Embryonic facial prominence (tissue), 1 donor: ENCODE measurements at regions not wholly inside any gene's neighbourhood (a gene's known extent, or its start where the extent isn't known, plus 50 kb on each side); places are given as distances from the start of the nearest gene placed in this dataset.
A peak's percentile ranks its signal among the peaks of the same experiment; 100 is the strongest.
"Not testable (repeated sequence)": the region's sequence is repeated elsewhere in the genome, so short reads cannot be mapped to it uniquely, and the experiment has no call there.

Experiments used
- DNase-seq: peaks from one replicate; pipeline ENCODE4 v3.0.0-alpha.2; 2016; ENCODE audit errors: extremely low spot score

- DNase-seq, result no peak
Observed at GRCh38 chr4:52372747-52373146, 286.4 kb downstream of the USP46 start.

- no peak for DNase-seq
Observed at GRCh38 chr4:52373650-52374049, 285.5 kb downstream of the USP46 start.

GRCh38 chr4:52374877-52375276 lies 284.2 kb downstream of the USP46 start:
- no peak for DNase-seq

- peak; percentile 79 for DNase-seq
Observed at GRCh38 chr4:52376132-52376704, 282.9 kb downstream of the USP46 start.

DNA sequence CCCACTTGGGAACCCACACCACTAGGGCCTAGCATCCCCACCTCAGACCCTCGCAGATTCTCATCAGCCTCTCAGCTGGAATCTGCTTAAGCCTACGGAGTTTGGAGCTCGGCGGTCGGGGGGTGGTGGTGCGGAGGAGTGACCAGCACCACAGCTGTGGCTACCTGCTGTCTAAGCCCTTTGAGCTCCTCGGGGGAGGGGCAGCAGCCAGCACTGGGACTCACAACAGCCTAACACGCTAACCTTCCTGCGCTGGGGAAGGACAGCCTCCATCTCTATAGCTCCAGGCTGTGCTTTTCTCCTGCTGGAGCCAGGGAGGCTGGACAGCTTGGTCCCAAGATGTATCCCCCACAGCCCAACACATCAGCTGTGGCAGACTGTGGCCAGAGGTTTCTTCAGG lies 281.5 kb downstream of the USP46 start:
- DNase-seq, result no peak

DNA sequence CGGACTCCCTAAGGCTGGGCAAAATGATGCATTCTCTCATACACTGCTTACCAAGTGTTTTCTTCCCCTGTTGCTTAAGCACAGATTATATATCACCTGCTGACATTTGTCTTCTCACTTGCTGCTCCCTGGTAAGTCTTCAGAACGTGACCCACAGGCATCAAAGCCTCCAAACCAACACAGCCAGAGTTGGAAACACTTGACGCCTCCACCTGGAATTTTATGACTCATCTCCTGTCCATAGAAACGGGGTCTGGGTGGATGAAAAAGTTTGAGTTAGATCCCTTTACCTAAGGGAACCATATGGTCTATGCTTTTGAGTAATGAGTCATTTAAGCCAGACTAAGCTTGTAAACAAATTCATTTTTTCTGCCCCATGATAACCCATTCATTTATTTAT lies 251.6 kb downstream of the USP46 start:
- no peak for DNase-seq

DNA sequence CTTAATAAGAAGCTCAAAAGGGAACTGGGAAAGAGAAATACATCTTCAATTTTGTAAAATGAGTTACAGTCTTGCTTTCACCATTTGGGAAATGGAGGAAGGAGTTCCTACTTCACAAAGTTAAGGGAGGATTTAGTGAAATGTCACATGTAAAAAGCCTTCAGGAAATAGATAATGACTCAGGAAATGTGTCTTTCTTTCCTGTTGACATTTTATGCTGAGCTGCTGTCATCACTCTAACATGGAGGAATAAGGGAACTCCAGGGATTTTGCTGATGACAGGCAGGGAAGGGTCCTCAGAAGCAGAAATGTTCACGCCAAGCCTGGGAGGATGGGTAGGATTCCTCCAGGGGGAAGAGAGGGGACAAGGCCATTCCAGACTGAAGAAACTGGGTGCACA lies 251.1 kb downstream of the USP46 start:
- no peak for DNase-seq

DNA sequence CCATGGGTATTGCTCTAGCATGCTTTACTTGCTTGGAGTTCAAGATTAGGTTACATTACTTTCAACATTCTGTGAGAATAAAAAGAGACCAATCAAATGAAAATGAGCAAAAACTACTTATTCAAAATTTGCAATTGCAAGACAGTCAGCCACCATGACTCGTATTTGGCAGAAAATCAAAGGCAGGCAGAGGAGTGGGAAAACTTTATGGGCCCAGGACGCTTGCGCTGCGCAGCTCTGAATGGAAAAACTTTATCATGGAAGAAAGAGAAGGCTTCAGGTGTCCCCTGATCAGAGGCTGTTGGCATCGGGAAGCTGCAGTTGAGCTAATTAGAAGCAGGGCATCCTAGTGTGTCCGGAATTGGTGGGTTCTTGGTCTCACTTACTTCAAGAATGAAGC lies 250.6 kb downstream of the USP46 start:
- no peak for DNase-seq

DNA sequence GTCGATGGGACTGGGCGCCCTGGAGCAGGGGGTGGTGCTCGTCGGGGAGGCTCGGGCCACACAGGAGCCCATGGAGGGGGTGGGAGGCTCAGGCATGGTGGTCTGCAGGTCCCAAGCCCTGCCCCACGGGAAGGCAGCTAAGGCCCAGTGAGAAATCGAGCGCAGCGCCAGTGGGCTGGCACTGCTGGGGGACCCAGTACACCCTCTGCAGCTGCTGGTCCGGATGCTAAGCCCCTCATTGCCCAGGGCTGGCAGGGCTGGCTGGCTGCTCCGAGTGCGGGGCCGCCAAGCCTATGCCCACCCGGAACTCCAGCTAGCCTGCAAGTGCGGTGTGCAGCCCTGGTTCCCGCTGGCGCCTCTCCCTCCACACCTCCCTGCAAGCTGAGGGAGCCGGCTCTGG lies 249.3 kb downstream of the USP46 start:
- DNase-seq, result not testable (repeated sequence)

DNA sequence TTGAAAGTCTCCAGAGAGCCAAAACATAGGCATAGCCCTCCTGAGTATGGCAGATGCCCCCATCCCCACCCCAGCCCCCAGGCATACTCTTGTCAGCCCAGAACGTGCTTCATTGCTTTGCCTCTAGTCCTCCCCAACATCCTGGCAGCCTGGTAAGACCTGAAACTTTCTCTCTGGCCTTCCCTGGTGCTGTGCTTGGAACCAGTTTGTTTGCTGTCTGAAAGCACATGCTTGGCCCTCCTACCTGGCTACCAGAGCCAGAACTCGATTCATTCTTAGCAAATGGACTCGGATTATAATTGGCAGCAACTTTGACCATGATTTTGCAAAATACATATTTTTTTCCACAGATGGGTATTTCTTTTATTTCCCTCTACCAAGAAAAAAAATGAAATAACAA lies 248.1 kb downstream of the USP46 start:
- no peak for DNase-seq

- DNase-seq, result no peak
Observed at GRCh38 chr4:52420330-52420729, 238.8 kb downstream of the USP46 start.

DNA sequence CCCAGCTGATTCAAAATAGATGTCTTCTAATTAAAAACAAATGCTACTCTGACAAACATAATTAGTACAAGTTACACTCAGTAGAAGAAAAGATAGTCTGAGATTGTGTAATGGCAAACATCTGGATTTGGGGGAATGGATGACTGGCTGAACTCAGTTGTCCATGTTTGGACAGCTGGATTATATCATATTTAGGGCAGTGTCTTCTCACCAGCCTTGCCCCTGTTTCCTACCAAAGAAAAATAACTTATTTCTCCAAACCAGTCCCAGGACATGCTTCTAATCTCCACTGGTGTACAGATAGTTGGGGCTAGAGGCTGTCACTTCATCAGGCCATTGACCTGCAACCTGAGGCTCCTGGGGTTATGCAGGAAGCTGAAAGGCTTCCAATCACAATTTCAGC lies 237.3 kb downstream of the USP46 start:
- DNase-seq, result peak; percentile 31

DNA sequence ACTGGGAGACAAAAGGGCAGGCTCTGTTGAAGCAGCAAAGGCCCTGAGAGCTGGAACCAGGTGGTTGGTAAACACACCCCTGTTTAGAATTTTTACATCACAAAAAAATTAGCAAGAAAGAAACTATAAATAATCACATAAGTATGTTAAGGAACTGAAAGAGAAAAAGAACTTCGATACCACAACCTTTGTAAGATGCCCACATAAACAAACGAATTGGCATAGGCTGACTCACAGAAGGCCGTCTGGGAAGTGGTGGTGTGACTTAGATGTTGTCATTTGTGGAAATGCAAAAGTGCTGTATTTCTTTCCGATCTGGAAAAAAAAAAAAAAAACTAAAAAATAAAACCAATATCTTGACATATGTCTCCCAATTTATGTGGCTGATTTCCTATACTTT lies 235.1 kb downstream of the USP46 start:
- DNase-seq, result no peak

DNA sequence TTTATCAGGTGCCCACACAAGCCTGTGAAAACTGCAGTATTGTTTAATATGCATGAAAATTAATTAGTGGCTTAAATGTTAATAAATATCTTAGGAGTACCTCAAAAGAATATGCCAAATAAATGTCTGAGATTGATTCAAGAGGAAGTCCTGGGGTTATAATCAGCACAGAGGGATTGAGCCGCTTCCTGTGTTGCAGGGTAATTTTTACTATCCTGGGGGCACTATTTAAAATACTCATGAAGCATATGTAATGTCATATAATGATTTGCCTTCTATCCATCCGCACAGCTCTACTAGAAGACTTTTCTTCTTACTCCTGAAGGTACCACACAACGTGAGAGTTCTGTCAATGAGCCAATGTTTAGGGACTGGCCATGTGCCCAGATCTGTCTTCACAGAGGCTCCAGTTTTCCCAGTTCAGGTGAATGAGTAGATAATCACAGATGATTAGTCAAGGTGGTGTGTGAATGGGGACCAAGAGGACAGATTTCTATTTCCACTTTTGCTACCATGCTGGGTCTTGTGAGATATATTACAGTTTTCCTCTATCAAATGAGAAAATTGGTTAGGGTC lies 233.3 kb downstream of the USP46 start:
- no peak for DNase-seq

GRCh38 chr4:52431410-52431809 lies 227.7 kb downstream of the USP46 start:
- DNase-seq, result no peak

DNA sequence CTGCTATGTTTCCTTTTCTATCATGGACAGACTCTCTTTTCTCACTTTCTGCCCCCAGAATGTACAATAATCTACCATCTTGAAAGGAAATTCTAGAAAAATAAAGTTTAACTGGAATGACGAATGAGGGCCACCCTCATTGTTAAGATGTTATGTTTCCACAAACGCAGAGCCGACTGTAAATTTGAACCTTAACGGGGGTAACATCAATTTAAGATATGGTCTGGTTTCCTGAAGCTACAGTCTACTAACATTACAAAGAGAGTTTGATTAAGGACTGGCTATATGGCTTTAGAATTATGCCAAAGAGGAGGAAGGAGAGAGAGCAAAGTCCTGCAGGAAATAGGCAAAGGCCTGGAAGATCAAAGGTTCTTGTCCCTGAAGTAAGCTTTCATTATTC lies 227.2 kb downstream of the USP46 start:
- no peak for DNase-seq

DNA sequence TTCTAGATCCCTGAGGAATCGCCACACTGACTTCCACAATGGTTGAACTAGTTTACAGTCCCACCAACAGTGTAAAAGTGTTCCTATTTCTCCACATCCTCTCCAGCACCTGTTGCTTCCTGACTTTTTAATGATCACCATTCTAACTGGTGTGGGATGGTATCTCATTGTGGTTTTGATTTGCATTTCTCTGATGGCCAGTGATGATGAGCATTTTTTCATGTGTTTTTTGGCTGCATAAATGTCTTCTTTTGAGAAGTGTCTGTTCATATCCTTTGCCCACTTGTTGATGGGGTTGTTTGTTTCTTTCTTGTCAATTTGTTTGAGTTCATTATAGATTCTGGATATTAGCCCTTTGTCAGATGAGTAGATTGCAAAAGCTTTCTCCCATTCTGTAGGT lies 216.6 kb downstream of the USP46 start:
- DNase-seq, result not testable (repeated sequence)

DNA sequence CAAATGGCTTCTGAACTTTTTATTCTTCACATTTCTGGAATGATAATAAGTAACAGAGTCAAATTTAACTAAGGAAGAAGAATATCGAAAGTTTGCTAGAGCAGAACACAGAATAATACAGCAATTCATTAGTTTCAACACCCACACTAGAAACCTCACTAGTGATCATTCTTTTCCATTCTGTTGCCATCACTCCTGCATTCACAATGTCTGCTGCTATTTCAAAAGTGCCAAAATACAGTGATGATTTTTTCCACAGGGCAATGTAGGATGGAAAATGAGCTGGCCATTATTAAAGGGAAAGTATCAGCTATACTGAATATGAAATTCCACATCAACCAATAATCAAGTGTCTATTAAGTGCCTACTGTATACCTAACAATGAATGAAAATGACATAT lies 186.7 kb downstream of the USP46 start:
- no peak for DNase-seq

- no peak for DNase-seq
Observed at GRCh38 chr4:52477191-52477780, 181.8 kb downstream of the USP46 start.

GRCh38 chr4:52483186-52483890 lies 175.8 kb downstream of the USP46 start:
- no peak for DNase-seq

GRCh38 chr4:52507774-52508173 lies 151.3 kb downstream of the USP46 start:
- DNase-seq, result no peak

DNA sequence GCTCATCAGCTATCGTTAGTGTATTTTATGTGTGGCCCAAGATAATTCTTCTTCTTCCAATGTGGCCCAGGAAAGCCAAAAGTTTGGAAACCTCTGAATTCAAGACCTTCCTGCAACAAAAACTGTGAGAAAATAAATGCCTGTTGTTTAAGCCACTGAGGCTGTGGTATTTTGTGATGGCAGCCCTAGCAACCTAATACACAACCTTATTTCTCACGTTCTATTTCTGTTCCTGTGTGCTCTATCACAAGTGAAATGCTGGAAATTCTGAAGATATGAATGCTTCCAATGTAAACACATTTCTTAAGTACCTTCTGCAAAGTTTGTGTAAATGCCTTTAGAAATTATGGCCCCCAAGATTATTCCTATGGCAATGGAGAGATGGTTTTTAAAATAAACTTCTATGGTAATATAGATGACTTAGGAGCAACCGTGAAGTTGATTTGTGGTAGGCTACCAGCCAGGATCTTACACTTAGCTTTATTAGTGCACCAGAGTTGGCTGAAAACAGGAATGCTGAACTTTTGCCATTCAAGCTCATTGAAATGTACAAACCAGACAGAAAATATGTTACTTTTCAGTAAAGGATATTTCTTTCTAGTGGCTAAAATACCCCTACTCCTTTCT lies 148.0 kb downstream of the USP46 start:
- DNase-seq, result no peak

DNA sequence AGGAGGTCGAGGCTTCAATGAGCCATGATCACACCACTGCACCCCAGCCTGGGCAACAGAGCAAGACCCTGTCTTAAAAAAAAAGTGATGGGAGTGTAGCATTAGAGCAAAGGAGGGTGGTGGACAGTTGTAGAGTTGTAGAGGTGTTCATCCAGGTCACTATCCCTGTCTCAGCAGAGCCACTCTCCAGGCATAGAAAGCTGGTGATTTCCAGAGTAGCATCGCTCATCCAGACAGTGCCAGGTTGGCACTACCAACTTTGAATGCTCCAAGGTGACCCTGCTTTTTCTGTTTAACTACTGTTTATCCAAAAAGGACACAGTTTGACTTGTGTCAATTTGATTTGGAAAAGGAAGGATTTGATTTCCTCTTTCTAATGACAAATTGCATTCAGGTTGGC lies 147.3 kb downstream of the USP46 start:
- no peak for DNase-seq
